Esophagus squamous epithelium (tissue), 5 donors: ENCODE measurements at regions not wholly inside any gene's neighbourhood (a gene's known extent, or its start where the extent isn't known, plus 50 kb on each side); places are given as distances from the start of the nearest gene placed in this dataset.

Experiments used
- DNase-seq: peaks from one replicate; lab custom pipeline; 2025; lab: John Stamatoyannopoulos, UW
- H3K27ac ChIP-seq, 4 donors: fragments of 200-600 bp; sonication (generic); one replicate each; pipeline ENCODE4 v1.5.1; 2016 to 2019; ENCODE audit warnings: mild to moderate bottlenecking in 1 of 4
- H3K27me3 ChIP-seq, 4 donors: fragments of 200-600 bp; sonication (generic); 1 replicate in 3 of 4; 2 replicates in 1 of 4; pipeline versions ENCODE4 v1.5.1 to v1.6.0; 2017 to 2021; ENCODE audit warnings: antibody characterized with exemption in 1 of 4
- H3K36me3 ChIP-seq, 3 donors: fragments of 200-600 bp; sonication (generic); one replicate each; pipeline ENCODE4 v1.5.1; 2016 to 2019
- H3K4me1 ChIP-seq, 3 donors: fragments of 200-600 bp; sonication (generic); one replicate each; pipeline ENCODE4 v1.5.1; 2017 to 2019
- H3K4me3 ChIP-seq, 4 donors: fragments of 200-600 bp; sonication (generic); 1 replicate in 3 of 4; 2 replicates in 1 of 4; pipeline ENCODE4 v1.5.1; 2016 to 2019; ENCODE audit warnings: mild to moderate bottlenecking in 2 of 4, moderate library complexity in 1 of 4
- H3K9me3 ChIP-seq, 3 donors: fragments of 200-600 bp; sonication (generic); one replicate each; pipeline ENCODE4 v1.5.1; 2016 to 2019
- CTCF ChIP-seq, 6 experiments: fragments of 450-650 bp in 4 of 6; fragments of 200-600 bp in 2 of 6; sonication (generic) in 2 of 6; IDR thresholded peaks; one replicate each; pipeline ENCODE4 v1.5.1; 2016 to 2019; ENCODE audit warnings: antibody characterized with exemption in 6 of 6, mild to moderate bottlenecking in 4 of 6, moderate library complexity in 4 of 6
- POLR2A ChIP-seq, 4 donors: fragments of 450-650 bp; IDR thresholded peaks; one replicate each; pipeline ENCODE4 v1.6.1; 2017; ENCODE audit warnings: antibody characterized with exemption in 4 of 4, mild to moderate bottlenecking in 4 of 4, moderate library complexity in 3 of 4
- WGBS, 2 donors: methylation state at CpG; one replicate each; pipeline ENCODE4 v1.1.5; 2018; 5-methylcytosine and 5-hydroxymethylcytosine counted together
- intact Hi-C: fragments of 100-400 bp; cut with DNase I; formaldehyde crosslinking; loops from one replicate; pipeline ENCODE4 v1.15.0; 2022
- donor health status: DM: yes; HTN: yes; CAD: no.

- DNase-seq = no peak
- intact Hi-C loops = loop anchor here (10.0 kb wide), 1 partner anchor 47 kb away; no protein-coding TSS in a partner anchor
- H3K27me3 ChIP-seq = no peaks in the 10 kb centered on the region
- no peak for TF ChIP-seq CTCF (IDR thresholded peaks at IDR 0.05)
- no peak for TF ChIP-seq POLR2A (IDR thresholded peaks at IDR 0.05)
- 25 to 32% methylated on average over 1 of the region's 1 CpG for WGBS, 2 donors
- no peak overlapping the region for H3K4me3 ChIP-seq
- H3K9me3 ChIP-seq = no peaks in the 10 kb centered on the region
- H3K4me1 ChIP-seq = no peaks in the 10 kb centered on the region
- no peak overlapping the region for H3K27ac ChIP-seq
- no peaks in the 10 kb centered on the region for H3K36me3 ChIP-seq
Observed at GRCh38 chrX:20431486-20431885, 164.8 kb upstream of the RPS6KA3 start.

- Histone ChIP-seq H3K36me3 (no peaks in the 10 kb centered on the region), H3K9me3 (no peaks in the 10 kb centered on the region), H3K4me3 (no peak overlapping the region), H3K27me3 (no peaks in the 10 kb centered on the region), H3K27ac (no peak overlapping the region), H3K4me1 (no peaks in the 10 kb centered on the region)
- intact Hi-C loops = no loop called here
- DNase-seq = no peak
- WGBS, 2 donors = 50 to 90% methylated on average over 3 of the region's 3 CpGs
- TF ChIP-seq CTCF (IDR thresholded peaks at IDR 0.05) (no peak), POLR2A (IDR thresholded peaks at IDR 0.05) (no peak)
Observed at GRCh38 chrX:20427173-20427770, 160.6 kb upstream of the RPS6KA3 start.

GRCh38 chrX:20421697-20422096 is 155.0 kb upstream of the RPS6KA3 start:
- TF ChIP-seq CTCF (IDR thresholded peaks at IDR 0.05) (no peak), POLR2A (IDR thresholded peaks at IDR 0.05) (no peak)
- Histone ChIP-seq H3K9me3 (no peaks in the 10 kb centered on the region), H3K4me1 (no peaks in the 10 kb centered on the region), H3K36me3 (no peaks in the 10 kb centered on the region), H3K4me3 (no peak overlapping the region), H3K27ac (no peak overlapping the region), H3K27me3 (no peaks in the 10 kb centered on the region)
- intact Hi-C loops = no loop called here
- 61 to 72% methylated on average over 2 of the region's 2 CpGs for WGBS, 2 donors
- DNase-seq = no peak

- DNase-seq = no peak
- no peak for TF ChIP-seq POLR2A (IDR thresholded peaks at IDR 0.05)
- no peak for TF ChIP-seq CTCF (IDR thresholded peaks at IDR 0.05)
- no peaks in the 10 kb centered on the region for H3K9me3 ChIP-seq
- no peak overlapping the region for H3K27ac ChIP-seq
- no peak overlapping the region for H3K4me3 ChIP-seq
- H3K36me3 ChIP-seq = no peaks in the 10 kb centered on the region
- no peaks in the 10 kb centered on the region for H3K27me3 ChIP-seq
- intact Hi-C loops = no loop called here
- H3K4me1 ChIP-seq = no peaks in the 10 kb centered on the region
- 40 to 61% methylated on average over 2 of the region's 2 CpGs for WGBS, 2 donors
Observed at GRCh38 chrX:20421275-20421674, 154.6 kb upstream of the RPS6KA3 start.

- Histone ChIP-seq H3K4me3 (no peak overlapping the region), H3K27me3 (no peaks in the 10 kb centered on the region), H3K27ac (no peak overlapping the region), H3K36me3 (no peaks in the 10 kb centered on the region), H3K9me3 (no peaks in the 10 kb centered on the region), H3K4me1 (no peaks in the 10 kb centered on the region)
- WGBS, 2 donors = 89 to 100% methylated on average over 1 to 2 of the region's 2 CpGs
- intact Hi-C loops = no loop called here
- TF ChIP-seq POLR2A (IDR thresholded peaks at IDR 0.05) = no peak
- no peak for TF ChIP-seq CTCF (IDR thresholded peaks at IDR 0.05)
- DNase-seq = no peak
Observed at GRCh38 chrX:20420058-20420457, 153.3 kb upstream of the RPS6KA3 start.
